ENCODE measurements at regions not wholly inside any gene's neighbourhood (a gene's known extent, or its start where the extent isn't known, plus 50 kb on each side); places are given as distances from the start of the nearest gene placed in this dataset.

- no peaks in the 10 kb centered on the region for H3K9me3 ChIP-seq
- no peak overlapping the region for H3K4me3 ChIP-seq (ENCODE audit: low read depth, low read length)
- no peaks in the 10 kb centered on the region for H3K4me1 ChIP-seq
- H3K36me3 ChIP-seq: no peaks in the 10 kb centered on the region
- DNase-seq: no peak
- no peak for TF ChIP-seq CTCF (IDR thresholded peaks at IDR 0.05; ENCODE audit: low read depth, low read length)
- 0 out of 2 replicates have a peak, but pooled peaks cover 2% of the 10 kb centered on the region for H3K27me3 ChIP-seq
Observed at GRCh38 chr2:173751245-173751975, 213.8 kb downstream of the SP3 start.

- no peaks in the 10 kb centered on the region for H3K9me3 ChIP-seq
- H3K36me3 ChIP-seq: no peaks in the 10 kb centered on the region
- H3K4me1 ChIP-seq: no peaks in the 10 kb centered on the region
- 0 out of 2 replicates have a peak, but pooled peaks cover 2% of the 10 kb centered on the region for H3K27me3 ChIP-seq
- no peak overlapping the region for H3K4me3 ChIP-seq (ENCODE audit: low read depth, low read length)
- peak; percentile 9; the same call in 1 of the 2 replicates for TF ChIP-seq CTCF (IDR thresholded peaks at IDR 0.05; ENCODE audit: low read depth, low read length)
- DNase-seq: no peak
Observed at GRCh38 chr2:173752152-173752551, 213.0 kb downstream of the SP3 start.

DNA sequence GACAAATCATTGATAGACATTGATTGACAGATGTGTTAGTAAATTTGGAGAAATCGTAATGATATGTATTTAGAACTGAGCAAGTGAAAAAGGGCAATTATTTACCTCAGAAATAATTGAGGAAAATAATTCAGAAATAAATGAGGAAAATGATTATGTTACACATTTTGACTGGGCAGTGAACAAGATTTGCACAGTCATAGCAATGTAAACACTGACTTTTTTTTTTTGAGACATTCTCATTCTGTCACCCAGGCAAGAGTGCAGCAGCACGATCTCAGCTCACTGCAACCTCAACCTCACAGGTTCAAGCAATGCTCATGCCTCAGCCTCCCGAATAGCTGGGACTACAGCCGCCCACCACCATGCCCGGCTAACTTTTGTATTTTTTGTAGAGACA is 211.7 kb downstream of the SP3 start:
- DNase-seq: no peak
- Histone ChIP-seq H3K9me3 (no peaks in the 10 kb centered on the region), H3K4me3 (ENCODE audit: low read depth, low read length) (no peak overlapping the region), H3K36me3 (no peaks in the 10 kb centered on the region), H3K27me3 (0 out of 2 replicates have a peak, but pooled peaks cover 2% of the 10 kb centered on the region), H3K4me1 (no peaks in the 10 kb centered on the region)
- TF ChIP-seq CTCF (IDR thresholded peaks at IDR 0.05; ENCODE audit: low read depth, low read length): no peak

GRCh38 chr2:173754165-173754564 is 211.0 kb downstream of the SP3 start:
- Histone ChIP-seq H3K36me3 (no peaks in the 10 kb centered on the region), H3K4me3 (ENCODE audit: low read depth, low read length) (no peak overlapping the region), H3K9me3 (no peaks in the 10 kb centered on the region), H3K4me1 (no peaks in the 10 kb centered on the region), H3K27me3 (0 out of 2 replicates have a peak, but pooled peaks cover 2% of the 10 kb centered on the region)
- DNase-seq: no peak
- no peak for TF ChIP-seq CTCF (IDR thresholded peaks at IDR 0.05; ENCODE audit: low read depth, low read length)

GRCh38 chr2:173754837-173755236 is 210.3 kb downstream of the SP3 start:
- Histone ChIP-seq H3K36me3 (no peaks in the 10 kb centered on the region), H3K4me1 (no peaks in the 10 kb centered on the region), H3K4me3 (ENCODE audit: low read depth, low read length) (no peak overlapping the region), H3K27me3 (0 out of 2 replicates have a peak, but pooled peaks cover 2% of the 10 kb centered on the region), H3K9me3 (no peaks in the 10 kb centered on the region)
- TF ChIP-seq CTCF (IDR thresholded peaks at IDR 0.05; ENCODE audit: low read depth, low read length): no peak
- DNase-seq: no peak

DNA sequence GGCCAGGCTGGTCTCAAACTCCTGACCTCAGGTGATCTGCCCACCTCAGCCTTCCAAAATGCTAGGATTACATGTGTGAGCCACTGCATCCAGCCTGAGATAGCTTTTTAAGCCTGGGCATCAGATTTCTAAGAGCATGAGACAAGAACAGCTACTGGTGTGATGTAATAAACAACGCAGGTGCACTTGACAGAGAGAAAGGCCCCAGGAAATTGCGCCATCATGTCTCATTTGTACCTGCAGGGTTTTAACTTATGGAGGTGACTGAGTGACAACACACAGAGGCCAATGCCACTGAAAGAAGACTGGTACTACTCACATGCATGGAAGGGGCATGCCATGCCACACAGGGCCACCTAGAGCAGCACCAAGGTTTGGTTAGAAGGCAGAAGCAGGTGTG is 209.4 kb downstream of the SP3 start:
- no peak for TF ChIP-seq CTCF (IDR thresholded peaks at IDR 0.05; ENCODE audit: low read depth, low read length)
- no peaks in the 10 kb centered on the region for H3K36me3 ChIP-seq
- H3K9me3 ChIP-seq: no peaks in the 10 kb centered on the region
- no peaks in the 10 kb centered on the region for H3K4me1 ChIP-seq
- 0 out of 2 replicates have a peak, but pooled peaks cover 2% of the 10 kb centered on the region for H3K27me3 ChIP-seq
- DNase-seq: no peak
- no peak overlapping the region for H3K4me3 ChIP-seq (ENCODE audit: low read depth, low read length)
